ENCODE measurements at regions not wholly inside any gene's neighbourhood (a gene's known extent, or its start where the extent isn't known, plus 50 kb on each side); places are given as distances from the start of the nearest gene placed in this dataset.

GRCh38 chr4:38322714-38323113 lies 341.3 kb upstream of the KLF3 start:
- TF ChIP-seq EZH2 (conservative IDR thresholded peaks at IDR 0.05; ENCODE audit: low read depth, low read length) (no peak), CHD2 (IDR thresholded peaks at IDR 0.05; ENCODE audit: low read depth, low read length) (no peak), ZNF510 (CRISPR knock-in tag; IDR thresholded peaks at IDR 0.05; ENCODE audit: low read depth) (no peak), CTCF (CRISPR knock-in tag; IDR thresholded peaks at IDR 0.05) (no peak), TFDP1 (CRISPR knock-in tag; IDR thresholded peaks at IDR 0.05; ENCODE audit: borderline replicate concordance) (no peak)
